ENCODE measurements at regions not wholly inside any gene's neighbourhood (a gene's known extent, or its start where the extent isn't known, plus 50 kb on each side); places are given as distances from the start of the nearest gene placed in this dataset.
A peak's percentile ranks its signal among the peaks of the same experiment; 100 is the strongest.

- H3K27ac ChIP-seq (ENCODE audit: insufficient read depth, low read length): no peak overlapping the region
- no peaks in the 10 kb centered on the region for H3K79me1 ChIP-seq (ENCODE audit: low read depth in 1 of 2, low read length in 2 of 2)
- H3K56ac ChIP-seq (ENCODE audit: extremely low read depth, insufficient read depth, low read length): no peak overlapping the region
- H3K9me3 ChIP-seq (ENCODE audit: control insufficient read depth, insufficient read depth, low read length): peaks cover 5% of the 10 kb centered on the region
- H3K36me3 ChIP-seq (ENCODE audit: control insufficient read depth, insufficient read depth, low read length): no peaks in the 10 kb centered on the region
- peak overlapping the region; percentile 3 to 35; a peak in 2 of 4 replicates for H4K8ac ChIP-seq (ENCODE audit: low read depth in 2 of 2, low read length in 2 of 2)
- peak overlapping the region; percentile 36; the same call in 1 of the 2 replicates for H2BK120ac ChIP-seq (ENCODE audit: low read depth, low read length)
- dilution Hi-C loops (cut with HindIII; ENCODE audit: low sequenced_read_pairs, unreplicated experiment): no loop called here
- intact Hi-C loops (cut with micrococcal nuclease): no loop called here
- no peaks in the 10 kb centered on the region for H4K20me1 ChIP-seq (ENCODE audit: insufficient read depth, low read length)
- peak overlapping the region; percentile 29 for H2BK20ac ChIP-seq (ENCODE audit: low read depth, low read length)
- peak overlapping the region; percentile 16; the same call in 1 of the 2 replicates for H3K18ac ChIP-seq (ENCODE audit: low read depth, low read length)
- no peaks in the 10 kb centered on the region for H3K27me3 ChIP-seq (ENCODE audit: control insufficient read depth, insufficient read depth, low read length)
- peak overlapping the region; percentile 59 for H2BK5ac ChIP-seq (ENCODE audit: low read depth, low read length, poor library complexity, severe bottlenecking)
- peak overlapping the region; percentile 53; the same call in 1 of the 2 replicates for H3K4ac ChIP-seq (ENCODE audit: low read depth, low read length)
- H3K4me2 ChIP-seq (ENCODE audit: low read depth, low read length): no peak overlapping the region
- H4K5ac ChIP-seq (ENCODE audit: low read depth, low read length): peak overlapping the region; percentile 5; the same call in 1 of the 2 replicates
- peaks cover 7% of the 10 kb centered on the region for H3K9me1 ChIP-seq (ENCODE audit: insufficient read depth, low read length)
- H3K9ac ChIP-seq (ENCODE audit: low read depth, low read length): no peak overlapping the region
- H2AK5ac ChIP-seq (ENCODE audit: low read depth, low read length): peak overlapping the region; percentile 48
- no peak overlapping the region for H2AK9ac ChIP-seq (replicated peaks; ENCODE audit: low read depth, low read length, poor library complexity)
- in situ Hi-C loops (cut with MboI; ENCODE audit: low sequenced_read_pairs): no loop called here
- peak overlapping the region; percentile 41; the same call in 1 of the 2 replicates for H3K14ac ChIP-seq (replicated peaks; ENCODE audit: low read depth, low read length)
- POLR2A ChIA-PET (ENCODE audit: unreplicated experiment): no interaction called here
- H4K91ac ChIP-seq (ENCODE audit: insufficient read depth, low read depth, low read length): peak overlapping the region; percentile 21; the same call in 1 of the 2 replicates
- H2AFZ ChIP-seq (replicated peaks; ENCODE audit: low read length, poor library complexity): peak overlapping the region; percentile 58
- WGBS, 2 experiments (ENCODE audit: extremely low coverage in 2 of 2, insufficient read length in 1 of 2): 81% methylated on average over 2 of the region's 5 CpGs; no CpG with 5 or more reads in 1 of the 2 experiments
- TF ChIP-seq MAFK (IDR thresholded peaks at IDR 0.05; ENCODE audit: low read depth, low read length): no peak
- TF ChIP-seq RAD21 (IDR thresholded peaks at IDR 0.05; ENCODE audit: low read length): peak; percentile 17; the same call in 1 of the 2 replicates
- no peak for TF ChIP-seq SMC3 (IDR thresholded peaks at IDR 0.05; ENCODE audit: low read depth, low read length)
- peak; percentile 40; the same call in 1 of the 2 replicates for TF ChIP-seq FOS (IDR thresholded peaks at IDR 0.05; ENCODE audit: low read depth, low read length)
- TF ChIP-seq MAZ (IDR thresholded peaks at IDR 0.05; ENCODE audit: borderline replicate concordance, low read depth, low read length): peak; percentile 18; the same call in 1 of the 2 replicates
- TF ChIP-seq CEBPB (IDR thresholded peaks at IDR 0.05; ENCODE audit: low read depth, low read length): peak; percentile 73
- no peak for TF ChIP-seq POLR2A (IDR thresholded peaks at IDR 0.05; ENCODE audit: low read depth, low read length)
- peak overlapping the region; percentile 52; the same call in 2 of the 3 replicates for H2BK15ac ChIP-seq (ENCODE audit: low read depth, low read length)
- H3K4me3 ChIP-seq (ENCODE audit: insufficient read depth, low read depth, low read length): no peak overlapping the region
- ATAC-seq (ENCODE audit: low read depth) (peak; percentile 86), DNase-seq (peak; percentile 97)
- BruUV-seq (replicated peaks): no TSS peak
- H3K4me1 ChIP-seq (ENCODE audit: control insufficient read depth, insufficient read depth, low read length): peaks cover 11% of the 10 kb centered on the region
- H3K23ac ChIP-seq (ENCODE audit: low read depth, low read length): 0 out of 2 replicates have a peak overlapping the region, but pooled peaks have one; percentile 42
- CTCF ChIA-PET: interaction anchor here (0.7 to 1.2 kb wide), 2 partner anchors 13 to 18 kb away, joined by 3 read pairs; no protein-coding TSS in a partner anchor
These were observed 83.1 kb upstream of the IGFBP3 start for GRCh38 chr7:46003896-46004875.

All from IMR-90 (cell line).